CD8-positive, alpha-beta memory T cell (primary cell): ENCODE measurements at regions not wholly inside any gene's neighbourhood (a gene's known extent, or its start where the extent isn't known, plus 50 kb on each side); places are given as distances from the start of the nearest gene placed in this dataset.

Experiments
- CTCF ChIA-PET: fragments of 350-600 bp; sonication (Branson Sonifier 250); formaldehyde crosslinking; loops from one replicate; lab custom pipeline; 2021; ENCODE audit warnings: antibody characterized with exemption; lab: Charles Lee
- POLR2A ChIA-PET: fragments of 350-600 bp; sonication (Branson Sonifier 250); formaldehyde crosslinking; loops from one replicate; lab custom pipeline; 2021; ENCODE audit warnings: antibody characterized with exemption; lab: Charles Lee
- DNase-seq, 5 donors: peaks; one replicate each; pipeline versions ENCODE4 v3.0.0 to v3.0.0-alpha.2; 2020 to 2022; ENCODE audit warnings: mixed read lengths in 1 of 5
- H3K27ac ChIP-seq: one replicate; pipeline ENCODE4 v1.7.0; 2013; ENCODE audit warnings: low read depth, mild to moderate bottlenecking, low read length, moderate library complexity
- H3K27me3 ChIP-seq: 2 replicates; pipeline ENCODE4 v1.7.0; 2013; ENCODE audit warnings: low read length, mild to moderate bottlenecking; ENCODE audit not compliant: insufficient read depth, poor library complexity, severe bottlenecking
- H3K36me3 ChIP-seq: 2 replicates; pipeline ENCODE4 v1.7.0; 2013; ENCODE audit warnings: mild to moderate bottlenecking, low read length, moderate library complexity; ENCODE audit not compliant: insufficient read depth
- H3K4me1 ChIP-seq: 2 replicates; pipeline ENCODE4 v1.7.0; 2013; ENCODE audit warnings: mild to moderate bottlenecking, low read length, moderate library complexity; ENCODE audit not compliant: insufficient read depth
- H3K4me3 ChIP-seq: 2 replicates; pipeline ENCODE4 v1.7.0; 2013; ENCODE audit warnings: mild to moderate bottlenecking, low read length
- H3K9me3 ChIP-seq: 2 replicates; pipeline ENCODE4 v1.7.0; 2013; ENCODE audit warnings: mild to moderate bottlenecking, low read length
- H3K27ac Mint-ChIP-seq, 8 donors: one replicate each; pipeline ENCODE4 v1.8.0; 2020 to 2021; ENCODE audit warnings: mixed read lengths in 8 of 8, mild to moderate bottlenecking in 6 of 8, inconsistent platforms in 3 of 8, moderate library complexity in 3 of 8
- H3K27me3 Mint-ChIP-seq, 2 donors: one replicate each; pipeline ENCODE4 v1.8.0; 2020 to 2021; ENCODE audit warnings: mixed read lengths in 2 of 2, mild to moderate bottlenecking in 1 of 2, moderate library complexity in 1 of 2
- H3K36me3 Mint-ChIP-seq, 3 donors: one replicate each; pipeline ENCODE4 v1.8.0; 2020 to 2021; ENCODE audit warnings: mixed read lengths in 3 of 3, inconsistent platforms in 1 of 3, mild to moderate bottlenecking in 1 of 3
- H3K4me1 Mint-ChIP-seq, 3 donors: one replicate each; pipeline ENCODE4 v1.8.0; 2020 to 2021; ENCODE audit warnings: mixed read lengths in 3 of 3, inconsistent platforms in 1 of 3, mild to moderate bottlenecking in 1 of 3
- H3K4me3 Mint-ChIP-seq, 7 donors: one replicate each; pipeline ENCODE4 v1.8.0; 2020 to 2021; ENCODE audit warnings: mixed read lengths in 7 of 7, mild to moderate bottlenecking in 6 of 7, moderate library complexity in 4 of 7, inconsistent platforms in 2 of 7
- H3K9me3 Mint-ChIP-seq, 5 donors: one replicate each; pipeline ENCODE4 v1.8.0; 2020 to 2022; ENCODE audit warnings: mixed read lengths in 5 of 5, mild to moderate bottlenecking in 3 of 5, moderate library complexity in 2 of 5, inconsistent platforms in 1 of 5

DNA sequence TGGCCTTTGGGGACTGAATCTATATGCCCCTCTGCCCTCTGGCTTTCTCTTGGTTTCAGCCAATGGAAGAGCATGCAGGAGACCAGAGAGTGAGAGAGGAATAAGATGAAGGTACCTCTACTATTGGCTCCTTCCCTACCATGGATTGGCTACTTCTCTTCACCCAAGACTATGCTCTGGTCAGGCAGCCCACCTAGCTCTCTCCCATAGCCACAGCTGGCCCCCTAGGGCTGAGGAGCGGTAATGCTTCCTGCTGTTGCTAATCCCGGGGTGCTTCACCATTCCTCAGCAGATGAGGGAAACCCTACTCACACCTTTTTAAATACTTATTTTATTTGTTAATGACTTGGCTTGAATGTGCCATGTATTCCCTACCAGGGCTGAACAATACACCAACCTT is 142.4 kb downstream of the MREG start:
- no peaks in the 10 kb centered on the region for H3K9me3 Mint-ChIP-seq
- H3K27me3 Mint-ChIP-seq = peaks cover 3 to 34% of the 10 kb centered on the region in 2 donors
- Histone ChIP-seq H3K27me3 (no peaks in the 10 kb centered on the region), H3K4me1 (no peaks in the 10 kb centered on the region), H3K27ac (no peak overlapping the region), H3K36me3 (no peaks in the 10 kb centered on the region), H3K4me3 (no peak overlapping the region), H3K9me3 (no peaks in the 10 kb centered on the region)
- no peaks in the 10 kb centered on the region for H3K36me3 Mint-ChIP-seq
- H3K27ac Mint-ChIP-seq = peak overlapping the region in 1 of 8 donors; percentile 22
- ChIA-PET CTCF (interaction anchor here (0.7 kb wide), 1 partner anchor 16 kb away, joined by 3 read pairs; no protein-coding TSS in a partner anchor), POLR2A (no interaction called here)
- DNase-seq = no peak
- no peaks in the 10 kb centered on the region for H3K4me1 Mint-ChIP-seq
- H3K4me3 Mint-ChIP-seq = no peak overlapping the region

DNA sequence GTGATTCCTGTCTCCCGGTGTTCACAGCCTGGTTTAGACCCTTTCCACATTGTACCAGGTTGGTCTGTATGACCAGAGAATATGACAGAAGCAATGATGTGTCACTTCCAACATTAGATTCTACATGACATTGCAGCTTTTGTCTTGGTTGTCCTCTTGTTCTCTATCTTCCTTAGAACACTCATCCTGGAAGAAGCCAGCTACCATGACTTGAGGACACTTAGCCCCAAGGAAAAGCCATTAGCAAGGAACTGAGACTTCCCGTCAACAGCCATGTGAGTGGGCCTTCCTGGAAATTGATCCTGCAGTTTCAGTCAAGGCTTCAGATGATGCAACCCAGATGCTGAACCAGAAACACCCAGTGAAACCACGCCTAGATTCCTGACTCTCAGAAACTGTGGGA is 143.3 kb downstream of the MREG start:
- POLR2A ChIA-PET = no interaction called here

DNA sequence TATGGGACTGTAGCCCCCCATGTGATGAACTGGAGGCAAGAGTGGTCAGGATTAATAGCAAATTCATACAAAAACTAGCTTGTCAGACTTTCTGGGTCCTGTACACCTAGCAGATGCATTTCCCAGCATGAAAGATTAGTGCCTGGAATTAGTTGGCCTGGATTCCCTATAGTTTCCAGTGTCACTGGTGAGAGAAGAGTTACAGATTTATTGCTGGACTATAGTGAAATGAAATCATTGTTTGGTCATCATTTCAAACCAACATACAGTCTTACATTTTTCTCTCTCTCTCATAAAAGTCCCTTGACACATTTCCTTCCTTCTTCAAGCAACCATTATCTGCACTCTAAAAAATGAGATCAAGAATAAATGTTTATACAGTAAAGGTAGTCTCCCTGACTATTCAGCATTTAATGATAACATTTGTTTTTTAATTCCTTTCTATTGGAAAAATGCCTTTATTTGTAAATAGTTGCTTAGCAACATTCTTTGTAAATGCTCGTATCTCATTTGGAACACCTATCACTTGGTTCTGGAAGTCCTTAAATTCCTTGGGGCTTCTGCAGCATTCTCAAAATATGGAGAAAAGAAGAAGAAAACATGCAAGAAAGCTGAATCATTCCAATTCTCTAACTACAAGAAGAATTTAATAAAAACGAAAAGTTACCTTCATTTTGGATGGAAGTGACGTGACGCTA is 144.4 kb downstream of the MREG start:
- Mint-ChIP-seq H3K4me3 (no peak overlapping the region), H3K4me1 (no peaks in the 10 kb centered on the region), H3K27me3 (peaks cover 5 to 30% of the 10 kb centered on the region in 2 donors), H3K27ac (no peak overlapping the region), H3K9me3 (no peaks in the 10 kb centered on the region), H3K36me3 (no peaks in the 10 kb centered on the region)
- no peak for DNase-seq
- Histone ChIP-seq H3K36me3 (no peaks in the 10 kb centered on the region), H3K27ac (no peak overlapping the region), H3K27me3 (no peaks in the 10 kb centered on the region), H3K4me3 (no peak overlapping the region), H3K9me3 (no peaks in the 10 kb centered on the region), H3K4me1 (no peaks in the 10 kb centered on the region)
- POLR2A ChIA-PET = no interaction called here
- CTCF ChIA-PET = no interaction called here

More for the DNA sequence above, 143.3 kb downstream of the MREG start:
- Histone ChIP-seq H3K27ac (no peak overlapping the region), H3K27me3 (no peaks in the 10 kb centered on the region), H3K4me3 (no peak overlapping the region), H3K9me3 (no peaks in the 10 kb centered on the region), H3K4me1 (no peaks in the 10 kb centered on the region), H3K36me3 (no peaks in the 10 kb centered on the region)
- no peaks in the 10 kb centered on the region for H3K4me1 Mint-ChIP-seq
- H3K9me3 Mint-ChIP-seq = no peaks in the 10 kb centered on the region
- no peaks in the 10 kb centered on the region for H3K36me3 Mint-ChIP-seq
- no peak overlapping the region for H3K4me3 Mint-ChIP-seq
- peaks cover 5 to 35% of the 10 kb centered on the region in 2 donors for H3K27me3 Mint-ChIP-seq
- CTCF ChIA-PET = no interaction called here
- no peak overlapping the region for H3K27ac Mint-ChIP-seq
- DNase-seq = no peak

DNA sequence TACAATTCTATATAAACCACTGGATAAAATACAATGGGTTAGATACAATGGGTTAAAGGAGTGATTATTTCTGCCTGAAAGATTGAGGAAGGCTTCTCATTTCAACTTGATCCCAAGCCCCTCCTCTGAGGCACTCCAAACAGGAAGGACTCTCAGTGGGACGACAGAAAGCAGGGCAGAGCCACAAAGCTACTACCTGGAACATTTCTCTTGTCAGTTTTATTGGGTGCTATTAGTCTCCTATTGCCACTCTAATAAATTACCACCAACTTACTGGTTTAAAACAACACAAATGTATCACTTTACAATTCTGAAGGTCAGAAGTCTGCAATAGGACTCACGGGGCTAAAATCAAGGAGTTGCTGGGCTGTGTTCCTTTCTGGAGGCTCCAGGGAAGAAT is 146.7 kb downstream of the MREG start:
- CTCF ChIA-PET = no interaction called here

DNA sequence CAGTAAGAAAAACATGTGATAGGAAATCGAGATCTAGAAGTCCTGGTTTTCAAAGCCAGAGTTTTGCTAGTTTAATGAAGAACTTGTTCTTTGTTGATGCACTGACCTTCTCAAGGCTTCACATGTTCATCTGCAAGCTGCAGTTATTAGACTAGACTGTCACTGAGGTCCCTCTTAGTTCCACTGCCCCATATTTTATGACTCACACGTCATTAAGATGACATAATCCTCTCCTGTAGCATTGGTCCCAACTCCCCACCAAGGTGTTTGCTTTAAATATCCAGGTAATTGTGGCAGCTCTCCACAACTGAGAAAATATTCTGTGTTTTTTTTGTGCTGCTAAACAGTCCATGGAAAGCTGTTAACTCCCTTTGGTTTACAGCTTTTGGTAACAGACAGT is 149.7 kb downstream of the MREG start:
- H3K4me1 Mint-ChIP-seq = no peaks in the 10 kb centered on the region
- H3K27me3 Mint-ChIP-seq = peaks cover 6 to 24% of the 10 kb centered on the region in 2 donors

More for the DNA sequence above, 146.7 kb downstream of the MREG start:
- POLR2A ChIA-PET = no interaction called here
- Mint-ChIP-seq H3K4me1 (no peaks in the 10 kb centered on the region), H3K27me3 (peaks cover 2 to 21% of the 10 kb centered on the region in 2 donors), H3K9me3 (no peaks in the 10 kb centered on the region), H3K36me3 (no peaks in the 10 kb centered on the region), H3K4me3 (no peak overlapping the region), H3K27ac (no peak overlapping the region)
- no peaks in the 10 kb centered on the region for H3K4me1 ChIP-seq
- no peak overlapping the region for H3K4me3 ChIP-seq
- H3K9me3 ChIP-seq = no peaks in the 10 kb centered on the region
- H3K27me3 ChIP-seq = no peaks in the 10 kb centered on the region
- H3K36me3 ChIP-seq = no peaks in the 10 kb centered on the region
- no peak overlapping the region for H3K27ac ChIP-seq
- no peak for DNase-seq

DNA sequence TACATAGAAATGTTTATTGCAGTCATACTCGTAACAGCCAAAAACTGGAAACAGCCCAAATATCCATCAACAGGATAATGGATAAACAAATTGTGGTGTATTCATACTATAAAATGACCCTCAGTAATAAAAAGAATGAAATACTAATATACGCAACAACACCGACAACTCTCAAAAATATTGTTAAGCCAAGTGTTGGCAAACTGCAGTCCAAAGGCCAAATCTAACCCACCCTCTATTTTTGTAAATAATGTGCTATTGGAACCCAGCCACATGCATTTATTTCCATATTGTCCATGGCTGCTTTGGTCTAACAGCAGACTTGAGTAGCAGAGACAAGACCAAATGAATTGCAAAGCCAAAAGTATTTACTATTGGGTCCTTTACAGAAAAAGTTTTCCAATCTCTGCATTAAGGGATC is 151.0 kb downstream of the MREG start:
- peaks cover 6 to 23% of the 10 kb centered on the region in 2 donors for H3K27me3 Mint-ChIP-seq
- H3K4me3 Mint-ChIP-seq = no peak overlapping the region
- H3K4me1 Mint-ChIP-seq = no peaks in the 10 kb centered on the region
- no peak for DNase-seq
- Histone ChIP-seq H3K4me1 (no peaks in the 10 kb centered on the region), H3K36me3 (no peaks in the 10 kb centered on the region), H3K27me3 (no peaks in the 10 kb centered on the region), H3K4me3 (no peak overlapping the region), H3K9me3 (no peaks in the 10 kb centered on the region), H3K27ac (no peak overlapping the region)
- H3K9me3 Mint-ChIP-seq = no peaks in the 10 kb centered on the region
- ChIA-PET POLR2A (no interaction called here), CTCF (no interaction called here)
- H3K36me3 Mint-ChIP-seq = no peaks in the 10 kb centered on the region
- no peak overlapping the region for H3K27ac Mint-ChIP-seq

More for the DNA sequence above, 149.7 kb downstream of the MREG start:
- H3K9me3 Mint-ChIP-seq = no peaks in the 10 kb centered on the region
- H3K27ac Mint-ChIP-seq = no peak overlapping the region
- CTCF ChIA-PET = no interaction called here
- no peaks in the 10 kb centered on the region for H3K27me3 ChIP-seq
- POLR2A ChIA-PET = no interaction called here
- no peaks in the 10 kb centered on the region for H3K9me3 ChIP-seq
- no peak overlapping the region for H3K4me3 Mint-ChIP-seq
- H3K27ac ChIP-seq = no peak overlapping the region
- H3K36me3 Mint-ChIP-seq = no peaks in the 10 kb centered on the region
- H3K4me1 ChIP-seq = no peaks in the 10 kb centered on the region
- H3K4me3 ChIP-seq = no peak overlapping the region
- no peaks in the 10 kb centered on the region for H3K36me3 ChIP-seq
- DNase-seq = no peak

DNA sequence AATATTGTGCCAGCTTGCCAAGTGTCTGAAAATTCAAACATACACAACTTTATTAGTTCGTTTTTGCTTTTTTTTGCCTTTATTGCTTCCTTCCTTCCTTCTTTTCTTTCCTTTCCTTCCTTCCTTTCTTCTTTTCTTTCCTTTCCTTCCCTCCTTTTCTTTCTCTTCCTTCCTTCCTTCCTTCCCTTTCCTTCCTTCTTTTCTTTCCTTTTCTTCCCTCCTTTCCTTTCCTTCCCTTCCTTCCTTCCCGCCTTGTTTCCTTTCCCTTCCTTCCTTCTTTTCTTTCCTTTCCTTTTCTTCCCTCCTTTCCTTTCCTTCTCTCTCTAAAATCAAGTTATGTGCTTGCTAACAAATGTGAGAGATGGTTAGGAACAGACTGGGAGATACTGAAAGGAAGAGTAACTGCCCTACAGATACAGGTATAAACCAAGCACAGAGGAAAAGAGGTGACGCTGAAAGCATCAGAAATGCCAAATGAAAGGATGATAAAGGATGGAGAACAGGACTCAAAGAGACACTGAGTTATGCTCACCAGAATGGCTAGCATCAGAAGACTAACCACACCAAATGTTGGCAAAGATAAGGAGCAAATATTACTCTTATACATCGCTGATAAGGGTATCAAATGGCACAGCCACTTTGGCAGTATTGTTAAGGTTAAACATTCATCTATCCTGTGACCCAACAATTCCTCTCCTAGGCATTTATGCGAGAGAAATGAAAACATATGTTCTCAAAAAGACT is 151.6 kb downstream of the MREG start:
- H3K4me3 ChIP-seq = no peak overlapping the region
- H3K4me1 Mint-ChIP-seq = no peaks in the 10 kb centered on the region
- H3K27me3 Mint-ChIP-seq = peaks cover 6 to 21% of the 10 kb centered on the region in 2 donors
- no peaks in the 10 kb centered on the region for H3K36me3 Mint-ChIP-seq
- no peaks in the 10 kb centered on the region for H3K4me1 ChIP-seq
- H3K36me3 ChIP-seq = no peaks in the 10 kb centered on the region
- H3K9me3 ChIP-seq = no peaks in the 10 kb centered on the region
- no peak for DNase-seq
- H3K9me3 Mint-ChIP-seq = no peaks in the 10 kb centered on the region
- H3K27ac ChIP-seq = no peak overlapping the region
- H3K4me3 Mint-ChIP-seq = no peak overlapping the region
- H3K27ac Mint-ChIP-seq = no peak overlapping the region
- CTCF ChIA-PET = no interaction called here
- POLR2A ChIA-PET = no interaction called here
- H3K27me3 ChIP-seq = no peaks in the 10 kb centered on the region

DNA sequence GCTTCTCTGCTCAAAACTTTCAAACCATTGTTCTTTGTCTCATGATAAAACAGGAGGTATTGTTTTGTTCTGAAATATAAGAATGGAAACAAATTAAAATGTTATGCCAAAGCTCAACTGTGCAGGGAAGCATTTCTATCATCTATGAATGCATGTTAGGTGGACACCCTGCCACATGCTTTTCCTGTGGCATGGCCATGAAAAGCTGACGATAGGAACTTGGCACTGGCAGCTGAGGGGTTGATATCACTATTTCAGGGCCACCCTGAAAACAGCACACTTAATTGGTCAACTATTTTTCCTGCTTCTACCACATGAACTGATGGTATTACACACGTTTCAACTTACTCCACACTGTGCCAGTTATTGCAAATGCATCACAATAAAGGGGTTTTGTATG is 157.3 kb downstream of the MREG start:
- POLR2A ChIA-PET = no interaction called here
- H3K27me3 Mint-ChIP-seq = peaks cover 4 to 13% of the 10 kb centered on the region in 2 donors
- H3K4me1 ChIP-seq = no peaks in the 10 kb centered on the region
- H3K4me3 Mint-ChIP-seq = no peak overlapping the region
- no peaks in the 10 kb centered on the region for H3K36me3 ChIP-seq
- H3K4me1 Mint-ChIP-seq = no peaks in the 10 kb centered on the region
- no peaks in the 10 kb centered on the region for H3K27me3 ChIP-seq
- H3K27ac Mint-ChIP-seq = no peak overlapping the region
- no peak for DNase-seq
- H3K9me3 Mint-ChIP-seq = peaks cover 0 to 2% (median 0%) of the 10 kb centered on the region in 5 donors
- no peaks in the 10 kb centered on the region for H3K36me3 Mint-ChIP-seq
- H3K27ac ChIP-seq = no peak overlapping the region
- CTCF ChIA-PET = no interaction called here
- H3K9me3 ChIP-seq = no peaks in the 10 kb centered on the region
- no peak overlapping the region for H3K4me3 ChIP-seq
